WTC11 (cell line): ENCODE measurements at regions not wholly inside any gene's neighbourhood (a gene's known extent, or its start where the extent isn't known, plus 50 kb on each side); places are given as distances from the start of the nearest gene placed in this dataset.

Experiments used
- ATAC-seq: fragments of 200-7000 bp; cut with Tn5 transposase; 2 replicates; pipeline ENCODE4 v1.10.0; 2021; ENCODE audit warnings: mild to moderate bottlenecking, moderate library complexity
- CTCF ChIA-PET: fragments of 300-600 bp; sonication (Branson Sonifier 250); formaldehyde crosslinking; loops from one replicate; lab custom pipeline; 2021; ENCODE audit warnings: antibody characterized with exemption; lab: Charles Lee
- POLR2A ChIA-PET: fragments of 350-600 bp; sonication (Branson Sonifier 250); formaldehyde crosslinking; loops from one replicate; lab custom pipeline; 2021; ENCODE audit warnings: antibody characterized with exemption; lab: Charles Lee
- DNase-seq: peaks from one replicate; pipeline ENCODE4 v3.0.0; 2021; ENCODE audit warnings: low spot score
- H3K27ac Mint-ChIP-seq: 2 replicates; pipeline ENCODE4 v1.8.0; 2021; ENCODE audit warnings: mixed read lengths
- H3K27me3 Mint-ChIP-seq: 2 replicates; pipeline ENCODE4 v1.8.0; 2021; ENCODE audit warnings: low read depth, mild to moderate bottlenecking, moderate library complexity, mixed read lengths
- H3K36me3 Mint-ChIP-seq: 2 replicates; pipeline ENCODE4 v1.8.0; 2021; ENCODE audit warnings: mixed read lengths
- H3K4me1 Mint-ChIP-seq: 2 replicates; pipeline ENCODE4 v1.8.0; 2022; ENCODE audit warnings: mixed read lengths
- H3K4me3 Mint-ChIP-seq: 2 replicates; pipeline ENCODE4 v1.8.0; 2021; ENCODE audit warnings: mild to moderate bottlenecking, moderate library complexity, mixed read lengths
- H3K9me3 Mint-ChIP-seq: 2 replicates; pipeline ENCODE4 v1.8.0; 2021; ENCODE audit warnings: mixed read lengths
- ATF1 ChIP-seq: sonication (generic); formaldehyde crosslinking; IDR thresholded peaks from 2 replicates; pipeline ENCODE4 v1.8.1; 2023; ENCODE audit warnings: mild to moderate bottlenecking, moderate library complexity, missing genetic modification reagents
- CBFB ChIP-seq: sonication (generic); formaldehyde crosslinking; IDR thresholded peaks from 2 replicates; pipeline ENCODE4 v1.8.1; 2022; ENCODE audit warnings: mild to moderate bottlenecking, low read depth, missing genetic modification reagents
- CREB1 ChIP-seq: sonication (generic); formaldehyde crosslinking; IDR thresholded peaks from 2 replicates; pipeline ENCODE4 v1.8.0; 2023; ENCODE audit warnings: mild to moderate bottlenecking, missing genetic modification reagents
- HMGA2 ChIP-seq: fragments of 250-450 bp; sonication (Bioruptor Pico); IDR thresholded peaks from 2 replicates; pipeline ENCODE4 v1.4.0; 2021; ENCODE audit warnings: mild to moderate bottlenecking, moderate library complexity
- SMAD4 ChIP-seq: sonication (generic); formaldehyde crosslinking; IDR thresholded peaks from 2 replicates; pipeline ENCODE4 v1.8.0; 2022; ENCODE audit warnings: mild to moderate bottlenecking, missing genetic modification reagents
- TEAD4 ChIP-seq: sonication (generic); formaldehyde crosslinking; IDR thresholded peaks from 2 replicates; pipeline ENCODE4 v1.8.0; 2022; ENCODE audit warnings: mild to moderate bottlenecking, missing genetic modification reagents
- TP53 ChIP-seq: sonication (generic); formaldehyde crosslinking; IDR thresholded peaks from 2 replicates; pipeline ENCODE4 v1.8.1; 2023; ENCODE audit warnings: mild to moderate bottlenecking, missing genetic modification reagents
- ZNF138 ChIP-seq: sonication (generic); formaldehyde crosslinking; conservative IDR thresholded peaks from 2 replicates; pipeline ENCODE4 v1.8.1; 2022; ENCODE audit warnings: mild to moderate bottlenecking, moderate library complexity, missing genetic modification reagents
- ZNF317 ChIP-seq: sonication (generic); formaldehyde crosslinking; IDR thresholded peaks from 2 replicates; pipeline ENCODE4 v1.8.1; 2023; ENCODE audit warnings: low read depth, mild to moderate bottlenecking, moderate library complexity, missing genetic modification reagents, borderline replicate concordance
- ZNF396 ChIP-seq: fragments of 250-450 bp; sonication (Bioruptor Pico); IDR thresholded peaks from 2 replicates; pipeline ENCODE4 v1.8.0; 2021; ENCODE audit warnings: mild to moderate bottlenecking, moderate library complexity, borderline replicate concordance
- ZNF416 ChIP-seq: fragments of 250-450 bp; sonication (Bioruptor Pico); IDR thresholded peaks from 2 replicates; pipeline ENCODE4 v1.9.0; 2021; ENCODE audit warnings: mild to moderate bottlenecking, inconsistent platforms
- TF ChIP-seq, protein P1 (sequence below): sonication (generic); formaldehyde crosslinking; IDR thresholded peaks from 2 replicates; pipeline ENCODE4 v1.8.0; 2023; ENCODE audit warnings: missing genetic modification reagents, mild to moderate bottlenecking, borderline replicate concordance
- TF ChIP-seq, protein P2 (sequence below): sonication (generic); formaldehyde crosslinking; IDR thresholded peaks from 2 replicates; pipeline ENCODE4 v1.8.1; 2022; ENCODE audit warnings: mild to moderate bottlenecking, moderate library complexity, missing genetic modification reagents
- TF ChIP-seq, protein P3 (sequence below): sonication (generic); formaldehyde crosslinking; IDR thresholded peaks from 2 replicates; pipeline ENCODE4 v1.8.1; 2023; ENCODE audit warnings: mild to moderate bottlenecking, missing genetic modification reagents
- TF ChIP-seq, protein P4 (sequence below): sonication (generic); formaldehyde crosslinking; IDR thresholded peaks from 2 replicates; pipeline ENCODE4 v1.8.1; 2023; ENCODE audit warnings: mild to moderate bottlenecking, moderate library complexity, missing genetic modification reagents
- TF ChIP-seq, protein P5 (sequence below): sonication (generic); formaldehyde crosslinking; IDR thresholded peaks from 2 replicates; pipeline ENCODE4 v1.8.0; 2022; ENCODE audit warnings: mild to moderate bottlenecking, missing genetic modification reagents
- TF ChIP-seq, protein P6 (sequence below): sonication (generic); formaldehyde crosslinking; IDR thresholded peaks from 2 replicates; pipeline ENCODE4 v1.8.0; 2023; ENCODE audit warnings: mild to moderate bottlenecking, missing genetic modification reagents
- TF ChIP-seq, protein P7 (sequence below): fragments of 250-450 bp; sonication (Bioruptor Pico); IDR thresholded peaks from 2 replicates; pipeline ENCODE4 v1.8.0; 2021; ENCODE audit warnings: mild to moderate bottlenecking

DNA sequence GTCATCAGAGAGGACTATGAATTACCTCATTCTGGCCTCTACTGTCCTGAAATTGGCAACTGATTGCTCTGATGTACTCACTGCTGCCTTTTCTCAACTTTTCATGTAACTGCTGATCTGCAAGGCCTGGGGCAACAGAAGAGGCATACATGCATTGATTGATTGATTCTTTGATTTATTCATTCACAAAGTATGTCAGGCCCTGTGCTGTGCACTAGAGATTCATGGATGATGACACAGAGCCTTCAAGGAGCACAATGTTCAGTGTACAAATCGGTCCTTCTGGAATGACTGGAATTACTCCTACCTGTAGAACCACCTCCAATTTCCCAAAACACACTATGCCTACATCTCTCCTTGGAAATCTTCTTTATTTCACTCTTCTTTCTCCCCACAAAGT lies 111.3 kb downstream of the LRATD1 start:
- H3K9me3 Mint-ChIP-seq, result peaks cover 3% of the 10 kb centered on the region; the same call in 1 of the 2 replicates
- H3K27me3 Mint-ChIP-seq, result no peaks in the 10 kb centered on the region
- ChIA-PET CTCF (no interaction called here), POLR2A (no interaction called here)
- no peaks in the 10 kb centered on the region for H3K4me1 Mint-ChIP-seq
- ATAC-seq, result no peak
- TF ChIP-seq ATF1 (CRISPR knock-in tag) (no peak), ZNF396 (CRISPR knock-in tag) (no peak), ZNF416 (CRISPR knock-in tag) (no peak), HMGA2 (CRISPR knock-in tag) (no peak), ZNF138 (CRISPR knock-in tag) (no peak), TP53 (CRISPR knock-in tag) (no peak), ZNF317 (CRISPR knock-in tag) (no peak), CREB1 (no peak), TEAD4 (no peak), SMAD4 (CRISPR knock-in tag) (no peak), CBFB (CRISPR knock-in tag) (no peak)
- TF ChIP-seq, protein P1, sequence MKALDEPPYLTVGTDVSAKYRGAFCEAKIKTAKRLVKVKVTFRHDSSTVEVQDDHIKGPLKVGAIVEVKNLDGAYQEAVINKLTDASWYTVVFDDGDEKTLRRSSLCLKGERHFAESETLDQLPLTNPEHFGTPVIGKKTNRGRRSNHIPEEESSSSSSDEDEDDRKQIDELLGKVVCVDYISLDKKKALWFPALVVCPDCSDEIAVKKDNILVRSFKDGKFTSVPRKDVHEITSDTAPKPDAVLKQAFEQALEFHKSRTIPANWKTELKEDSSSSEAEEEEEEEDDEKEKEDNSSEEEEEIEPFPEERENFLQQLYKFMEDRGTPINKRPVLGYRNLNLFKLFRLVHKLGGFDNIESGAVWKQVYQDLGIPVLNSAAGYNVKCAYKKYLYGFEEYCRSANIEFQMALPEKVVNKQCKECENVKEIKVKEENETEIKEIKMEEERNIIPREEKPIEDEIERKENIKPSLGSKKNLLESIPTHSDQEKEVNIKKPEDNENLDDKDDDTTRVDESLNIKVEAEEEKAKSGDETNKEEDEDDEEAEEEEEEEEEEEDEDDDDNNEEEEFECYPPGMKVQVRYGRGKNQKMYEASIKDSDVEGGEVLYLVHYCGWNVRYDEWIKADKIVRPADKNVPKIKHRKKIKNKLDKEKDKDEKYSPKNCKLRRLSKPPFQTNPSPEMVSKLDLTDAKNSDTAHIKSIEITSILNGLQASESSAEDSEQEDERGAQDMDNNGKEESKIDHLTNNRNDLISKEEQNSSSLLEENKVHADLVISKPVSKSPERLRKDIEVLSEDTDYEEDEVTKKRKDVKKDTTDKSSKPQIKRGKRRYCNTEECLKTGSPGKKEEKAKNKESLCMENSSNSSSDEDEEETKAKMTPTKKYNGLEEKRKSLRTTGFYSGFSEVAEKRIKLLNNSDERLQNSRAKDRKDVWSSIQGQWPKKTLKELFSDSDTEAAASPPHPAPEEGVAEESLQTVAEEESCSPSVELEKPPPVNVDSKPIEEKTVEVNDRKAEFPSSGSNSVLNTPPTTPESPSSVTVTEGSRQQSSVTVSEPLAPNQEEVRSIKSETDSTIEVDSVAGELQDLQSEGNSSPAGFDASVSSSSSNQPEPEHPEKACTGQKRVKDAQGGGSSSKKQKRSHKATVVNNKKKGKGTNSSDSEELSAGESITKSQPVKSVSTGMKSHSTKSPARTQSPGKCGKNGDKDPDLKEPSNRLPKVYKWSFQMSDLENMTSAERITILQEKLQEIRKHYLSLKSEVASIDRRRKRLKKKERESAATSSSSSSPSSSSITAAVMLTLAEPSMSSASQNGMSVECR (CRISPR knock-in tag), result no peak
- TF ChIP-seq, protein P2, sequence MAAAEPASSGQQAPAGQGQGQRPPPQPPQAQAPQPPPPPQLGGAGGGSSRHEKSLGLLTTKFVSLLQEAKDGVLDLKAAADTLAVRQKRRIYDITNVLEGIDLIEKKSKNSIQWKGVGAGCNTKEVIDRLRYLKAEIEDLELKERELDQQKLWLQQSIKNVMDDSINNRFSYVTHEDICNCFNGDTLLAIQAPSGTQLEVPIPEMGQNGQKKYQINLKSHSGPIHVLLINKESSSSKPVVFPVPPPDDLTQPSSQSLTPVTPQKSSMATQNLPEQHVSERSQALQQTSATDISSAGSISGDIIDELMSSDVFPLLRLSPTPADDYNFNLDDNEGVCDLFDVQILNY (CRISPR knock-in tag), result no peak
- TF ChIP-seq, protein P3, sequence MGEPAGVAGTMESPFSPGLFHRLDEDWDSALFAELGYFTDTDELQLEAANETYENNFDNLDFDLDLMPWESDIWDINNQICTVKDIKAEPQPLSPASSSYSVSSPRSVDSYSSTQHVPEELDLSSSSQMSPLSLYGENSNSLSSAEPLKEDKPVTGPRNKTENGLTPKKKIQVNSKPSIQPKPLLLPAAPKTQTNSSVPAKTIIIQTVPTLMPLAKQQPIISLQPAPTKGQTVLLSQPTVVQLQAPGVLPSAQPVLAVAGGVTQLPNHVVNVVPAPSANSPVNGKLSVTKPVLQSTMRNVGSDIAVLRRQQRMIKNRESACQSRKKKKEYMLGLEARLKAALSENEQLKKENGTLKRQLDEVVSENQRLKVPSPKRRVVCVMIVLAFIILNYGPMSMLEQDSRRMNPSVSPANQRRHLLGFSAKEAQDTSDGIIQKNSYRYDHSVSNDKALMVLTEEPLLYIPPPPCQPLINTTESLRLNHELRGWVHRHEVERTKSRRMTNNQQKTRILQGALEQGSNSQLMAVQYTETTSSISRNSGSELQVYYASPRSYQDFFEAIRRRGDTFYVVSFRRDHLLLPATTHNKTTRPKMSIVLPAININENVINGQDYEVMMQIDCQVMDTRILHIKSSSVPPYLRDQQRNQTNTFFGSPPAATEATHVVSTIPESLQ (CRISPR knock-in tag), result no peak
- TF ChIP-seq, protein P4, sequence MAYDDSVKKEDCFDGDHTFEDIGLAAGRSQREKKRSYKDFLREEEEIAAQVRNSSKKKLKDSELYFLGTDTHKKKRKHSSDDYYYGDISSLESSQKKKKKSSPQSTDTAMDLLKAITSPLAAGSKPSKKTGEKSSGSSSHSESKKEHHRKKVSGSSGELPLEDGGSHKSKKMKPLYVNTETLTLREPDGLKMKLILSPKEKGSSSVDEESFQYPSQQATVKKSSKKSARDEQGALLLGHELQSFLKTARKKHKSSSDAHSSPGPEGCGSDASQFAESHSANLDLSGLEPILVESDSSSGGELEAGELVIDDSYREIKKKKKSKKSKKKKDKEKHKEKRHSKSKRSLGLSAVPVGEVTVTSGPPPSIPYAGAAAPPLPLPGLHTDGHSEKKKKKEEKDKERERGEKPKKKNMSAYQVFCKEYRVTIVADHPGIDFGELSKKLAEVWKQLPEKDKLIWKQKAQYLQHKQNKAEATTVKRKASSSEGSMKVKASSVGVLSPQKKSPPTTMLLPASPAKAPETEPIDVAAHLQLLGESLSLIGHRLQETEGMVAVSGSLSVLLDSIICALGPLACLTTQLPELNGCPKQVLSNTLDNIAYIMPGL (CRISPR knock-in tag), result no peak
- TF ChIP-seq, protein P5, sequence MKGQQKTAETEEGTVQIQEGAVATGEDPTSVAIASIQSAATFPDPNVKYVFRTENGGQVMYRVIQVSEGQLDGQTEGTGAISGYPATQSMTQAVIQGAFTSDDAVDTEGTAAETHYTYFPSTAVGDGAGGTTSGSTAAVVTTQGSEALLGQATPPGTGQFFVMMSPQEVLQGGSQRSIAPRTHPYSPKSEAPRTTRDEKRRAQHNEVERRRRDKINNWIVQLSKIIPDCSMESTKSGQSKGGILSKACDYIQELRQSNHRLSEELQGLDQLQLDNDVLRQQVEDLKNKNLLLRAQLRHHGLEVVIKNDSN (CRISPR knock-in tag), result no peak
- TF ChIP-seq, protein P6, sequence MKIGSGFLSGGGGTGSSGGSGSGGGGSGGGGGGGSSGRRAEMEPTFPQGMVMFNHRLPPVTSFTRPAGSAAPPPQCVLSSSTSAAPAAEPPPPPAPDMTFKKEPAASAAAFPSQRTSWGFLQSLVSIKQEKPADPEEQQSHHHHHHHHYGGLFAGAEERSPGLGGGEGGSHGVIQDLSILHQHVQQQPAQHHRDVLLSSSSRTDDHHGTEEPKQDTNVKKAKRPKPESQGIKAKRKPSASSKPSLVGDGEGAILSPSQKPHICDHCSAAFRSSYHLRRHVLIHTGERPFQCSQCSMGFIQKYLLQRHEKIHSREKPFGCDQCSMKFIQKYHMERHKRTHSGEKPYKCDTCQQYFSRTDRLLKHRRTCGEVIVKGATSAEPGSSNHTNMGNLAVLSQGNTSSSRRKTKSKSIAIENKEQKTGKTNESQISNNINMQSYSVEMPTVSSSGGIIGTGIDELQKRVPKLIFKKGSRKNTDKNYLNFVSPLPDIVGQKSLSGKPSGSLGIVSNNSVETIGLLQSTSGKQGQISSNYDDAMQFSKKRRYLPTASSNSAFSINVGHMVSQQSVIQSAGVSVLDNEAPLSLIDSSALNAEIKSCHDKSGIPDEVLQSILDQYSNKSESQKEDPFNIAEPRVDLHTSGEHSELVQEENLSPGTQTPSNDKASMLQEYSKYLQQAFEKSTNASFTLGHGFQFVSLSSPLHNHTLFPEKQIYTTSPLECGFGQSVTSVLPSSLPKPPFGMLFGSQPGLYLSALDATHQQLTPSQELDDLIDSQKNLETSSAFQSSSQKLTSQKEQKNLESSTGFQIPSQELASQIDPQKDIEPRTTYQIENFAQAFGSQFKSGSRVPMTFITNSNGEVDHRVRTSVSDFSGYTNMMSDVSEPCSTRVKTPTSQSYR (CRISPR knock-in tag), result no peak
- TF ChIP-seq, protein P7, sequence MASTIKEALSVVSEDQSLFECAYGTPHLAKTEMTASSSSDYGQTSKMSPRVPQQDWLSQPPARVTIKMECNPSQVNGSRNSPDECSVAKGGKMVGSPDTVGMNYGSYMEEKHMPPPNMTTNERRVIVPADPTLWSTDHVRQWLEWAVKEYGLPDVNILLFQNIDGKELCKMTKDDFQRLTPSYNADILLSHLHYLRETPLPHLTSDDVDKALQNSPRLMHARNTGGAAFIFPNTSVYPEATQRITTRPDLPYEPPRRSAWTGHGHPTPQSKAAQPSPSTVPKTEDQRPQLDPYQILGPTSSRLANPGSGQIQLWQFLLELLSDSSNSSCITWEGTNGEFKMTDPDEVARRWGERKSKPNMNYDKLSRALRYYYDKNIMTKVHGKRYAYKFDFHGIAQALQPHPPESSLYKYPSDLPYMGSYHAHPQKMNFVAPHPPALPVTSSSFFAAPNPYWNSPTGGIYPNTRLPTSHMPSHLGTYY, result no peak
- H3K36me3 Mint-ChIP-seq, result no peaks in the 10 kb centered on the region
- H3K4me3 Mint-ChIP-seq, result no peak overlapping the region
- H3K27ac Mint-ChIP-seq, result no peak overlapping the region
- no peak for DNase-seq
